Endothelial cell (in vitro differentiated cells): ENCODE measurements at regions not wholly inside any gene's neighbourhood (a gene's known extent, or its start where the extent isn't known, plus 50 kb on each side); places are given as distances from the start of the nearest gene placed in this dataset.

ENCODE experiments used
- DNase-seq: peaks from one replicate; pipeline ENCODE4 v3.0.0; 2021; ENCODE audit warnings: low spot score
- H3K27ac Mint-ChIP-seq: one replicate; pipeline ENCODE4 v1.8.0; 2021; ENCODE audit warnings: mixed read lengths, inconsistent platforms; ENCODE audit not compliant: unreplicated experiment
- H3K27me3 Mint-ChIP-seq: one replicate; pipeline ENCODE4 v1.8.0; 2021; ENCODE audit warnings: mild to moderate bottlenecking, moderate library complexity, mixed read lengths, inconsistent platforms; ENCODE audit not compliant: unreplicated experiment
- H3K36me3 Mint-ChIP-seq: one replicate; pipeline ENCODE4 v1.8.0; 2021; ENCODE audit warnings: mild to moderate bottlenecking, low read depth, mixed read lengths, inconsistent platforms; ENCODE audit not compliant: unreplicated experiment
- H3K4me1 Mint-ChIP-seq: one replicate; pipeline ENCODE4 v1.8.0; 2021; ENCODE audit warnings: mild to moderate bottlenecking, mixed read lengths, inconsistent platforms; ENCODE audit not compliant: unreplicated experiment
- H3K4me3 Mint-ChIP-seq: one replicate; pipeline ENCODE4 v1.8.0; 2021; ENCODE audit warnings: mild to moderate bottlenecking, mixed read lengths, inconsistent platforms; ENCODE audit not compliant: unreplicated experiment
- H3K9me3 Mint-ChIP-seq: one replicate; pipeline ENCODE4 v1.8.0; 2021; ENCODE audit warnings: mixed read lengths, inconsistent platforms; ENCODE audit not compliant: unreplicated experiment
- CTCF ChIP-seq: fragments of 200-600 bp; sonication (generic); IDR thresholded peaks from one replicate; pipeline ENCODE4 v1.5.0; 2021; ENCODE audit warnings: antibody characterized with exemption; ENCODE audit not compliant: unreplicated experiment

- no peak overlapping the region for H3K4me3 Mint-ChIP-seq
- H3K36me3 Mint-ChIP-seq: no peaks in the 10 kb centered on the region
- no peak overlapping the region for H3K27ac Mint-ChIP-seq
- H3K4me1 Mint-ChIP-seq: peaks cover 10% of the 10 kb centered on the region
- no peaks in the 10 kb centered on the region for H3K27me3 Mint-ChIP-seq
- no peaks in the 10 kb centered on the region for H3K9me3 Mint-ChIP-seq
- TF ChIP-seq CTCF: no peak
- no peak for DNase-seq
Observed at GRCh38 chr2:12313445-12314126, 403.1 kb upstream of the TRIB2 start.

GRCh38 chr2:12314127-12314760, 402.5 kb upstream of the TRIB2 start:
- H3K27ac Mint-ChIP-seq: peak overlapping the region; percentile 22
- no peak for TF ChIP-seq CTCF
- H3K9me3 Mint-ChIP-seq: no peaks in the 10 kb centered on the region
- no peak for DNase-seq
- no peak overlapping the region for H3K4me3 Mint-ChIP-seq
- no peaks in the 10 kb centered on the region for H3K36me3 Mint-ChIP-seq
- H3K27me3 Mint-ChIP-seq: no peaks in the 10 kb centered on the region
- peaks cover 10% of the 10 kb centered on the region for H3K4me1 Mint-ChIP-seq

- DNase-seq: no peak
- no peak for TF ChIP-seq CTCF
- Mint-ChIP-seq H3K36me3 (no peaks in the 10 kb centered on the region), H3K4me1 (peaks cover 10% of the 10 kb centered on the region), H3K27ac (no peak overlapping the region), H3K27me3 (no peaks in the 10 kb centered on the region), H3K9me3 (no peaks in the 10 kb centered on the region), H3K4me3 (no peak overlapping the region)
Observed at GRCh38 chr2:12315224-12315623, 401.5 kb upstream of the TRIB2 start.

GRCh38 chr2:12316476-12316875, 400.3 kb upstream of the TRIB2 start:
- peaks cover 10% of the 10 kb centered on the region for H3K4me1 Mint-ChIP-seq
- no peaks in the 10 kb centered on the region for H3K36me3 Mint-ChIP-seq
- H3K27ac Mint-ChIP-seq: no peak overlapping the region
- no peaks in the 10 kb centered on the region for H3K27me3 Mint-ChIP-seq
- no peak overlapping the region for H3K4me3 Mint-ChIP-seq
- no peak for DNase-seq
- TF ChIP-seq CTCF: no peak
- H3K9me3 Mint-ChIP-seq: no peaks in the 10 kb centered on the region

- H3K9me3 Mint-ChIP-seq: no peaks in the 10 kb centered on the region
- no peak overlapping the region for H3K27ac Mint-ChIP-seq
- H3K4me3 Mint-ChIP-seq: no peak overlapping the region
- H3K4me1 Mint-ChIP-seq: peaks cover 10% of the 10 kb centered on the region
- no peaks in the 10 kb centered on the region for H3K36me3 Mint-ChIP-seq
- H3K27me3 Mint-ChIP-seq: no peaks in the 10 kb centered on the region
- no peak for DNase-seq
- no peak for TF ChIP-seq CTCF
Observed at GRCh38 chr2:12317286-12317685, 399.4 kb upstream of the TRIB2 start.
